ENCODE measurements at regions not wholly inside any gene's neighbourhood (a gene's known extent, or its start where the extent isn't known, plus 50 kb on each side); places are given as distances from the start of the nearest gene placed in this dataset.

GRCh38 chrX:55867708-55868107, 150.2 kb downstream of the RRAGB start:
- TF ChIP-seq EZH2 (IDR thresholded peaks at IDR 0.05; ENCODE audit: borderline replicate concordance) (no peak), EZH2phosphoT487 (IDR thresholded peaks at IDR 0.05; ENCODE audit: low read depth, severe bottlenecking, unreplicated experiment) (no peak)
- TF ChIP-seq, protein P1, sequence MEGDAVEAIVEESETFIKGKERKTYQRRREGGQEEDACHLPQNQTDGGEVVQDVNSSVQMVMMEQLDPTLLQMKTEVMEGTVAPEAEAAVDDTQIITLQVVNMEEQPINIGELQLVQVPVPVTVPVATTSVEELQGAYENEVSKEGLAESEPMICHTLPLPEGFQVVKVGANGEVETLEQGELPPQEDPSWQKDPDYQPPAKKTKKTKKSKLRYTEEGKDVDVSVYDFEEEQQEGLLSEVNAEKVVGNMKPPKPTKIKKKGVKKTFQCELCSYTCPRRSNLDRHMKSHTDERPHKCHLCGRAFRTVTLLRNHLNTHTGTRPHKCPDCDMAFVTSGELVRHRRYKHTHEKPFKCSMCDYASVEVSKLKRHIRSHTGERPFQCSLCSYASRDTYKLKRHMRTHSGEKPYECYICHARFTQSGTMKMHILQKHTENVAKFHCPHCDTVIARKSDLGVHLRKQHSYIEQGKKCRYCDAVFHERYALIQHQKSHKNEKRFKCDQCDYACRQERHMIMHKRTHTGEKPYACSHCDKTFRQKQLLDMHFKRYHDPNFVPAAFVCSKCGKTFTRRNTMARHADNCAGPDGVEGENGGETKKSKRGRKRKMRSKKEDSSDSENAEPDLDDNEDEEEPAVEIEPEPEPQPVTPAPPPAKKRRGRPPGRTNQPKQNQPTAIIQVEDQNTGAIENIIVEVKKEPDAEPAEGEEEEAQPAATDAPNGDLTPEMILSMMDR (IDR thresholded peaks at IDR 0.05; ENCODE audit: poor library complexity): no peak
